ENCODE measurements at regions not wholly inside any gene's neighbourhood (a gene's known extent, or its start where the extent isn't known, plus 50 kb on each side); places are given as distances from the start of the nearest gene placed in this dataset.

DNA sequence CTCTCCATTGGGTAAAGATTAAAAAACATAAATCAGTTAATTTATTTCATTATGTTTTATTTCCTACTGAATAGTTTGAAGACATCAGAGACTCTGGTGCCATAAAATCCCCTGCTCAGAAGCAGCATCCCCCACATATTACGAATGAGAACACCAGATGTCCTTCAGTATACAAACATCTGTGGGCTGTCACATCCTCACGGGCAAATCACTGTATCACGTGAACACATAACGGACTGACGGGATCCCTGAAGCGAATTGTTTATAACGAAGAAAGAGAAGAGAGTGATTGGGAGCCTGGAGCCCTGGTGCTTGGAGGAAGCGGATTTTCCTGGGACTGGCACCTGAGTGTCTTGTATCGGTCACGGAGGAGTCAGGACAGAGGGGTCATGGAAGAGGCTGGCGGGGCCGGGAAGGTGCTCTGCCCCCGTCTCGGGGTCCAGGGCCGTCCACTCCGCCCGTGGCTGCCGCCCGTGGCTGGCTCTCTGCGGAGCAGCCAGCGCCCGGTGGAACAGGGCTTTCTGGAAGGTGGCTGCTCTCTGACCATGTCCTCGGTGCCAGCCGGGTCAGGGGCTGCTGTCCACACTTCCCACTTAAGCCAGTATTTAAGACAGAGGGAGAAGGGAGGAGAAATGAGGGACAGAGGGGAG, 452.7 kb upstream of the FAT1 start:
- TF ChIP-seq, protein P1, sequence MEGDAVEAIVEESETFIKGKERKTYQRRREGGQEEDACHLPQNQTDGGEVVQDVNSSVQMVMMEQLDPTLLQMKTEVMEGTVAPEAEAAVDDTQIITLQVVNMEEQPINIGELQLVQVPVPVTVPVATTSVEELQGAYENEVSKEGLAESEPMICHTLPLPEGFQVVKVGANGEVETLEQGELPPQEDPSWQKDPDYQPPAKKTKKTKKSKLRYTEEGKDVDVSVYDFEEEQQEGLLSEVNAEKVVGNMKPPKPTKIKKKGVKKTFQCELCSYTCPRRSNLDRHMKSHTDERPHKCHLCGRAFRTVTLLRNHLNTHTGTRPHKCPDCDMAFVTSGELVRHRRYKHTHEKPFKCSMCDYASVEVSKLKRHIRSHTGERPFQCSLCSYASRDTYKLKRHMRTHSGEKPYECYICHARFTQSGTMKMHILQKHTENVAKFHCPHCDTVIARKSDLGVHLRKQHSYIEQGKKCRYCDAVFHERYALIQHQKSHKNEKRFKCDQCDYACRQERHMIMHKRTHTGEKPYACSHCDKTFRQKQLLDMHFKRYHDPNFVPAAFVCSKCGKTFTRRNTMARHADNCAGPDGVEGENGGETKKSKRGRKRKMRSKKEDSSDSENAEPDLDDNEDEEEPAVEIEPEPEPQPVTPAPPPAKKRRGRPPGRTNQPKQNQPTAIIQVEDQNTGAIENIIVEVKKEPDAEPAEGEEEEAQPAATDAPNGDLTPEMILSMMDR (conservative IDR thresholded peaks at IDR 0.05; ENCODE audit: low read depth, low read length): no peak
- TF ChIP-seq EZH2 (IDR thresholded peaks at IDR 0.05; ENCODE audit: borderline replicate concordance, low read depth, low read length, poor library complexity, severe bottlenecking): no peak

Data from A673 (cell line).